OCI-LY7 (cell line): ENCODE measurements at regions not wholly inside any gene's neighbourhood (a gene's known extent, or its start where the extent isn't known, plus 50 kb on each side); places are given as distances from the start of the nearest gene placed in this dataset.

ENCODE experiments used
- BruUV-seq: library from RNA; stranded (reverse); fragments of 400-500 nt; replicated peaks from 2 replicates; lab custom pipeline; 2021; lab: Mats Ljungman, UMichigan
- CTCF ChIA-PET: fragments of 300-600 bp; sonication (Branson Sonifier 250); formaldehyde crosslinking; loops from one replicate; lab custom pipeline; 2022; ENCODE audit warnings: antibody characterized with exemption; ENCODE audit not compliant: unreplicated experiment; lab: Charles Lee
- POLR2A ChIA-PET: fragments of 300-600 bp; sonication (Branson Sonifier 250); formaldehyde crosslinking; loops from one replicate; lab custom pipeline; 2022; ENCODE audit warnings: antibody characterized with exemption; lab: Charles Lee
- DNase-seq: peaks from one replicate; pipeline ENCODE4 v3.0.0-alpha.2; 2015; ENCODE audit warnings: low spot score
- H2AFZ ChIP-seq: fragments of 200-600 bp; sonication (generic), shearing (Covaris generic); 2 replicates; pipeline ENCODE4 v1.6.1; 2014; ENCODE audit warnings: mild to moderate bottlenecking, antibody characterized with exemption, low read length, moderate library complexity
- H3K27ac ChIP-seq: fragments of 200-600 bp; sonication (generic); 2 replicates; pipeline ENCODE4 v1.5.1; 2014; ENCODE audit warnings: mixed run types, low read depth, mild to moderate bottlenecking, moderate library complexity, low read length, inconsistent platforms; ENCODE audit not compliant: poor library complexity, severe bottlenecking
- H3K36me3 ChIP-seq: fragments of 200-600 bp; sonication (generic); 2 replicates; pipeline ENCODE4 v1.6.1; 2014; ENCODE audit warnings: mild to moderate bottlenecking, antibody characterized with exemption, low read length, moderate library complexity, mixed read lengths; ENCODE audit not compliant: insufficient read depth
- H3K4me1 ChIP-seq: fragments of 200-600 bp; sonication (generic); 2 replicates; pipeline ENCODE4 v1.5.1; 2014; ENCODE audit warnings: mild to moderate bottlenecking, low read length; ENCODE audit not compliant: insufficient read depth, poor library complexity, severe bottlenecking
- H3K4me2 ChIP-seq: fragments of 200-600 bp; sonication (generic); 2 replicates; pipeline ENCODE4 v1.6.1; 2014; ENCODE audit warnings: mild to moderate bottlenecking, low read length
- H3K4me3 ChIP-seq: fragments of 200-600 bp; sonication (generic); 2 replicates; pipeline ENCODE4 v1.5.1; 2014; ENCODE audit warnings: mild to moderate bottlenecking, low read depth, low read length; ENCODE audit not compliant: poor library complexity, severe bottlenecking
- H3K79me2 ChIP-seq: fragments of 200-600 bp; sonication (generic); 2 replicates; pipeline ENCODE4 v1.6.1; 2016; ENCODE audit warnings: low read depth, mild to moderate bottlenecking, low read length, moderate library complexity, mixed read lengths; ENCODE audit not compliant: insufficient read depth
- H3K9me2 ChIP-seq: fragments of 200-600 bp; sonication (generic); 2 replicates; pipeline ENCODE4 v1.6.1; 2016; ENCODE audit warnings: mild to moderate bottlenecking, low read length, mixed read lengths; ENCODE audit not compliant: insufficient read depth
- H3K9me3 ChIP-seq: fragments of 200-600 bp; sonication (generic); 2 replicates; pipeline ENCODE4 v1.6.1; 2014; ENCODE audit warnings: mild to moderate bottlenecking, mixed run types, low read length, mixed read lengths
- H4K20me1 ChIP-seq: fragments of 200-600 bp; sonication (generic); 2 replicates; pipeline ENCODE4 v1.6.1; 2014; ENCODE audit warnings: mild to moderate bottlenecking, antibody characterized with exemption, low read length, moderate library complexity, mixed read lengths; ENCODE audit not compliant: insufficient read depth
- EZH2phosphoT487 ChIP-seq: fragments of 200-600 bp; sonication (generic); IDR thresholded peaks from 2 replicates; pipeline ENCODE4 v1.6.1; 2018; ENCODE audit warnings: low read depth, borderline replicate concordance, mild to moderate bottlenecking, mixed run types, antibody characterized with exemption, low read length, moderate library complexity, mixed read lengths
- intact Hi-C: fragments of 100-400 bp; cut with micrococcal nuclease; formaldehyde crosslinking; loops from one replicate; pipeline ENCODE4 v1.10.0; 2022; ENCODE audit not compliant: unreplicated experiment
- TF ChIP-seq, protein P1 (sequence below): fragments of 200-600 bp; sonication (generic); conservative IDR thresholded peaks from 2 replicates; pipeline ENCODE4 v1.5.1; 2014; ENCODE audit warnings: mild to moderate bottlenecking, antibody characterized with exemption, low read length, moderate library complexity, mixed read lengths

DNA sequence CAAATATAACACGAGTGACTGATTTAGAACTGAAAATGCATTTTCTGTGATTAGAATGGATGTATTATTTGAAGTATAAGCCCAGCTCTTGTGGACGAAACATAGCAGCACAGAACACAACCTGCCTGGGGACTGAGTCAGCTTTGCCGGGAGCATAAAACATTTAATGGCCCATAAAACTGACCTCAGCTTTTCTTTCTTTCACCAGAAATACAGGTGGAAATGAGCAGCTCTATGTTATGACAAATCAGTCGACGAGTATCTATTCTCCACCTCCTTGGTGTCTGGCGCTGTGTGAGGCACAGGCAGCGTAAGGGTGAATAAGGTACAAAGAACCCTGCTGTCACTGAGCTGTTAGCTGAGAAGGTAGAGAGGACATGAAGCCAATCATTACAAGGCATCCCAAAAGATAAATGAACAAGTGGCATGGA is 471.6 kb upstream of the AKR1E2 start:
- Histone ChIP-seq H3K36me3 (no peaks in the 10 kb centered on the region), H4K20me1 (no peaks in the 10 kb centered on the region), H3K79me2 (no peaks in the 10 kb centered on the region), H3K9me2 (no peaks in the 10 kb centered on the region), H2AFZ (no peak overlapping the region), H3K4me2 (no peak overlapping the region), H3K27ac (no peak overlapping the region), H3K4me3 (no peak overlapping the region), H3K9me3 (no peaks in the 10 kb centered on the region), H3K4me1 (no peaks in the 10 kb centered on the region)
- DNase-seq: no peak
- intact Hi-C loops: no loop called here
- BruUV-seq: no TSS peak
- ChIA-PET CTCF (no interaction called here), POLR2A (no interaction called here)
- TF ChIP-seq, protein P1, sequence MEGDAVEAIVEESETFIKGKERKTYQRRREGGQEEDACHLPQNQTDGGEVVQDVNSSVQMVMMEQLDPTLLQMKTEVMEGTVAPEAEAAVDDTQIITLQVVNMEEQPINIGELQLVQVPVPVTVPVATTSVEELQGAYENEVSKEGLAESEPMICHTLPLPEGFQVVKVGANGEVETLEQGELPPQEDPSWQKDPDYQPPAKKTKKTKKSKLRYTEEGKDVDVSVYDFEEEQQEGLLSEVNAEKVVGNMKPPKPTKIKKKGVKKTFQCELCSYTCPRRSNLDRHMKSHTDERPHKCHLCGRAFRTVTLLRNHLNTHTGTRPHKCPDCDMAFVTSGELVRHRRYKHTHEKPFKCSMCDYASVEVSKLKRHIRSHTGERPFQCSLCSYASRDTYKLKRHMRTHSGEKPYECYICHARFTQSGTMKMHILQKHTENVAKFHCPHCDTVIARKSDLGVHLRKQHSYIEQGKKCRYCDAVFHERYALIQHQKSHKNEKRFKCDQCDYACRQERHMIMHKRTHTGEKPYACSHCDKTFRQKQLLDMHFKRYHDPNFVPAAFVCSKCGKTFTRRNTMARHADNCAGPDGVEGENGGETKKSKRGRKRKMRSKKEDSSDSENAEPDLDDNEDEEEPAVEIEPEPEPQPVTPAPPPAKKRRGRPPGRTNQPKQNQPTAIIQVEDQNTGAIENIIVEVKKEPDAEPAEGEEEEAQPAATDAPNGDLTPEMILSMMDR: no peak
- TF ChIP-seq EZH2phosphoT487: no peak

DNA sequence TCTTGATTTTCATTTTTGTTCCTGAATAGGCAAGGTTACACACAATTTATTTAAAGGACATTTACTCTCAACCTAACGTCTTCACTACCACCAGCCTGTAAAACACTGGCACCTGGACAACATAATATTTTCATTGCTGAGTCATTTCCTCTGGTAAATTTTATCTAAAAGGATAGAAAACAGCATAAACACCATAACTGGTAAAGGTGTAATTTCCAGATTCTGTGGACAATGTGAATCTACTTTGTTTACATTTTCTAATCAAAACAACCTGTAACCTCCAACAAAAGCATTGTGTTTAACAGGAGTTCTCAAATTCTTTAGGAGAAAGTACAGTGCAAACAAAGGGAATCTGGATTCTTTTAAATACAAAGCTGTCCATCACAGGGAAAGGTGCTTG is 472.0 kb upstream of the AKR1E2 start:
- Histone ChIP-seq H3K4me2 (no peak overlapping the region), H3K4me1 (no peaks in the 10 kb centered on the region)
- no TSS peak for BruUV-seq

DNA sequence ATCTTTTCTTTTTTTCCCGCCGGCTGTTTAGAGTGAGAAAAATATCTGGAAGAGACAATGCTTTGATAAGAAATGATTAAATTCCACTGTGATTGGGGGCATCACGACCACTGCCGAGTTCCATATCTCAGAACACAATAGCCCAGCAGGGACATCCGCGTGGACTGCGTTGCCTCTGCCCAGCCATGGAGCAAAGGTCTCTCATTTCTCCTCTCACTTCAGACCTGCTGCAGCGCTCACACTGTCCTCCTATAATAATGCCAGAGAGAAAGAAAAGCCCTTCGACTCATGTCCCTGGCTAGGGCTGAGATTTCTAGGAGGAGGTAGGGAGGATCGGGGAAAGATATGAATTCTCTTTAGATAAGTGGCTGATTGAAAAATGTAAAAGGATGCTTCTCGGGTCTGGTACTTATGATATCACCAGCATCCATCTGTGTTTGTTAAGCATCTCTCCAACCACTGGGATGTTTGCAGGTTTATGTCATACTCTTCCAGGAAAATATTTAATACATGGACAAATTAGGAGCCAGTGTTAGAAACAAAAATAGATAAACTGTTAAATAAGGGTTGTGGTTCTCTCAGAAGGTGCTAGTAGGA is 472.9 kb upstream of the AKR1E2 start:
- no peak overlapping the region for H3K4me3 ChIP-seq
- H3K27ac ChIP-seq: no peak overlapping the region
- POLR2A ChIA-PET: no interaction called here
- no peaks in the 10 kb centered on the region for H4K20me1 ChIP-seq
- no peak overlapping the region for H2AFZ ChIP-seq
- no peaks in the 10 kb centered on the region for H3K79me2 ChIP-seq
- intact Hi-C loops: no loop called here
- H3K9me2 ChIP-seq: no peaks in the 10 kb centered on the region
- TF ChIP-seq EZH2phosphoT487: no peak
- TF ChIP-seq, protein P1: no peak
- H3K4me1 ChIP-seq: no peaks in the 10 kb centered on the region
- no peaks in the 10 kb centered on the region for H3K36me3 ChIP-seq
- H3K4me2 ChIP-seq: no peak overlapping the region
- CTCF ChIA-PET: no interaction called here
- H3K9me3 ChIP-seq: no peaks in the 10 kb centered on the region
- BruUV-seq: no TSS peak
- DNase-seq: no peak

More for the DNA sequence above, 472.0 kb upstream of the AKR1E2 start:
- CTCF ChIA-PET: no interaction called here
- intact Hi-C loops: no loop called here
- H3K79me2 ChIP-seq: no peaks in the 10 kb centered on the region
- DNase-seq: no peak
- no peak for TF ChIP-seq EZH2phosphoT487
- TF ChIP-seq, protein P1: no peak
- H3K9me3 ChIP-seq: no peaks in the 10 kb centered on the region
- H3K9me2 ChIP-seq: no peaks in the 10 kb centered on the region
- no peak overlapping the region for H3K27ac ChIP-seq
- POLR2A ChIA-PET: no interaction called here
- H3K4me3 ChIP-seq: no peak overlapping the region
- no peaks in the 10 kb centered on the region for H4K20me1 ChIP-seq
- H3K36me3 ChIP-seq: no peaks in the 10 kb centered on the region
- H2AFZ ChIP-seq: no peak overlapping the region
